ENCODE measurements at regions not wholly inside any gene's neighbourhood (a gene's known extent, or its start where the extent isn't known, plus 50 kb on each side); places are given as distances from the start of the nearest gene placed in this dataset.

DNA sequence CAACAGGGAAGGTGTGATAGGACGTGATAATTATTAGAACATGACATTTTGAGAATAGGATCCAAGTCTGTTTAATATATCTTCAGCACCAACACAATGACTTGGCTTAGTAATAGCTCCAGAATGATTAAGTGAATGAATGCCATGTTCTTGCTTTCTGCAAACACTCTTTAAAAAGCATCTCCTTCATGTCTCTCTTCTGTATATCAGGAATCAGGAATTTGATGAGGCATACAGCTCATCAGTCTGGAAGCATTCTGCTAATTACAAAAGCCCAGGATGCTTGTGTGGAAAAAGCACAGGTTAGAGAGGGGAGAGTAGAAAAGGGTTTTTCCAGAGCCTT lies 113.0 kb upstream of the ZNF648 start (continued):
- TF ChIP-seq ZSCAN23 (tag by site-specific recombination; IDR thresholded peaks at IDR 0.05) (no peak), WT1 (tag by site-specific recombination; IDR thresholded peaks at IDR 0.05) (no peak), ZNF623 (tag by site-specific recombination; IDR thresholded peaks at IDR 0.05) (no peak), KLF8 (tag by site-specific recombination; IDR thresholded peaks at IDR 0.05) (no peak), ZNF768 (tag by site-specific recombination; IDR thresholded peaks at IDR 0.05) (no peak), ZNF580 (tag by site-specific recombination; IDR thresholded peaks at IDR 0.05) (no peak), ZNF837 (tag by site-specific recombination; IDR thresholded peaks at IDR 0.05) (no peak)

DNA sequence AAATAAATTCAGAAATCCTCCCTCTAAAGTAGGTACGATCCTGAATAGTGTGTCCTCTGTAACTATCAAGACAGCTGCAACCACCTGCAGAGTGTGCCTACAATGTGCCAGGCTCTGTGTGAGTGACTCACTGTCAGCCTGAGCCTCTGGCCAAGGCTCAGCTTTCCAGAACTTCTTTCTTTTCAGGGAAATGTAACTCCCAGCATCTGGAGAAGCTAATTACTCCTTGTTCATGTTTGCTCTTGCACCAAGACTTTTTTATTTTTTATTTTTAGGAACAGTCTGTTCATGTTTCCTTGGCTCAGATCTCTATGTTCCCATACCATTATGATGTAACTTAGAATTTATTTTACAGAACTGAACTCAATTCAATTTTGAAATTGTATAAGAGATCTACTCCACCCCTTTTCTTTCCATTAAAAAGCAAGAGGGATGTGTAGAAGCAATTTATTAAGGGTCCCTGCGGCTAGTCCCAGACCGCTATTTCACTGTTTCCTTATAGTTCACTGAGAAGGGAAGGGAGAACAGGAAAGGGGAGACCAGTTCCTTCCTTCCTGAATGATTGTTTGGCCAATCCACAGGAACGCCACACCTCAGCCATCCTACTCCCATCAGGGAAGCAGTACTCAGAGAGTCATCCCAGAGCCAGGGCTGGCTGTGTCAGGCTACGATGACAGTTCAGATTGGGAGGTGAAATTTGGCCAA lies 112.4 kb upstream of the ZNF648 start:
- no peak overlapping the region for H3K4me3 ChIP-seq (ENCODE audit: low read depth, low read length)
- H3K9me3 ChIP-seq (ENCODE audit: control insufficient read depth, insufficient read depth, low read depth, low read length), result no peaks in the 10 kb centered on the region
- H3K27ac ChIP-seq (ENCODE audit: extremely low read depth, low read depth, low read length), result no peak overlapping the region
- H3K4me1 ChIP-seq (ENCODE audit: control insufficient read depth, insufficient read depth, low read length), result no peaks in the 10 kb centered on the region
- no peaks in the 10 kb centered on the region for H3K36me3 ChIP-seq (ENCODE audit: control insufficient read depth in 2 of 2, insufficient read depth in 1 of 2, low read length in 2 of 2)
- CTCF ChIA-PET, result interaction anchor here (0.6 kb wide), 1 partner anchor 24 kb away, joined by 4 read pairs; no protein-coding TSS in a partner anchor
- POLR2A ChIA-PET, result no interaction called here
- TF ChIP-seq YY1 (tag by site-specific recombination; IDR thresholded peaks at IDR 0.05) (no peak), ZNF707 (tag by site-specific recombination; IDR thresholded peaks at IDR 0.05) (no peak), ZNF791 (tag by site-specific recombination; IDR thresholded peaks at IDR 0.05) (no peak), ZBTB48 (tag by site-specific recombination; IDR thresholded peaks at IDR 0.05) (no peak), GLIS2 (tag by site-specific recombination; IDR thresholded peaks at IDR 0.05) (no peak), ZNF776 (tag by site-specific recombination; IDR thresholded peaks at IDR 0.05; ENCODE audit: borderline replicate concordance) (no peak), ZNF202 (tag by site-specific recombination; IDR thresholded peaks at IDR 0.05; ENCODE audit: borderline replicate concordance) (no peak), KLF10 (tag by site-specific recombination; IDR thresholded peaks at IDR 0.05) (no peak)
- TF ChIP-seq, protein P1, sequence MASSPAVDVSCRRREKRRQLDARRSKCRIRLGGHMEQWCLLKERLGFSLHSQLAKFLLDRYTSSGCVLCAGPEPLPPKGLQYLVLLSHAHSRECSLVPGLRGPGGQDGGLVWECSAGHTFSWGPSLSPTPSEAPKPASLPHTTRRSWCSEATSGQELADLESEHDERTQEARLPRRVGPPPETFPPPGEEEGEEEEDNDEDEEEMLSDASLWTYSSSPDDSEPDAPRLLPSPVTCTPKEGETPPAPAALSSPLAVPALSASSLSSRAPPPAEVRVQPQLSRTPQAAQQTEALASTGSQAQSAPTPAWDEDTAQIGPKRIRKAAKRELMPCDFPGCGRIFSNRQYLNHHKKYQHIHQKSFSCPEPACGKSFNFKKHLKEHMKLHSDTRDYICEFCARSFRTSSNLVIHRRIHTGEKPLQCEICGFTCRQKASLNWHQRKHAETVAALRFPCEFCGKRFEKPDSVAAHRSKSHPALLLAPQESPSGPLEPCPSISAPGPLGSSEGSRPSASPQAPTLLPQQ (tag by site-specific recombination; IDR thresholded peaks at IDR 0.05), result no peak

- no peak overlapping the region for H3K27ac ChIP-seq (ENCODE audit: extremely low read depth, low read depth, low read length)
- H3K36me3 ChIP-seq (ENCODE audit: control insufficient read depth in 2 of 2, insufficient read depth in 1 of 2, low read length in 2 of 2), result no peaks in the 10 kb centered on the region
- no peaks in the 10 kb centered on the region for H3K4me1 ChIP-seq (ENCODE audit: control insufficient read depth, insufficient read depth, low read length)
- no peaks in the 10 kb centered on the region for H3K9me3 ChIP-seq (ENCODE audit: control insufficient read depth, insufficient read depth, low read depth, low read length)
- POLR2A ChIA-PET, result no interaction called here
- no peak overlapping the region for H3K4me3 ChIP-seq (ENCODE audit: low read depth, low read length)
- CTCF ChIA-PET, result interaction anchor here (0.6 to 1.7 kb wide), 6 partner anchors 29 to 225 kb away, joined by 3 to 5 read pairs (median 3); no protein-coding TSS in a partner anchor
- TF ChIP-seq ZNF670 (tag by site-specific recombination; IDR thresholded peaks at IDR 0.05; ENCODE audit: low read depth), result no peak
- no peak for TF ChIP-seq ZNF140 (tag by site-specific recombination; IDR thresholded peaks at IDR 0.05)
- TF ChIP-seq, protein P2, sequence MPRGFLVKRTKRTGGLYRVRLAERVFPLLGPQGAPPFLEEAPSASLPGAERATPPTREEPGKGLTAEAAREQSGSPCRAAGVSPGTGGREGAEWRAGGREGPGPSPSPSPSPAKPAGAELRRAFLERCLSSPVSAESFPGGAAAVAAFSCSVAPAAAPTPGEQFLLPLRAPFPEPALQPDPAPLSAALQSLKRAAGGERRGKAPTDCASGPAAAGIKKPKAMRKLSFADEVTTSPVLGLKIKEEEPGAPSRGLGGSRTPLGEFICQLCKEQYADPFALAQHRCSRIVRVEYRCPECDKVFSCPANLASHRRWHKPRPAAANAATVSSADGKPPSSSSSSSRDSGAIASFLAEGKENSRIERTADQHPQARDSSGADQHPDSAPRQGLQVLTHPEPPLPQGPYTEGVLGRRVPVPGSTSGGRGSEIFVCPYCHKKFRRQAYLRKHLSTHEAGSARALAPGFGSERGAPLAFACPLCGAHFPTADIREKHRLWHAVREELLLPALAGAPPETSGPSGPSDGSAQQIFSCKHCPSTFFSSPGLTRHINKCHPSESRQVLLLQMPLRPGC (tag by site-specific recombination; IDR thresholded peaks at IDR 0.05), result no peak
- TF ChIP-seq KLF1 (tag by site-specific recombination; IDR thresholded peaks at IDR 0.05), result no peak
- TF ChIP-seq REPIN1 (tag by site-specific recombination; IDR thresholded peaks at IDR 0.05; ENCODE audit: low read depth), result no peak
- no peak for TF ChIP-seq FEZF1 (tag by site-specific recombination; IDR thresholded peaks at IDR 0.05)
- no peak for TF ChIP-seq ZNF24 (tag by site-specific recombination; IDR thresholded peaks at IDR 0.05)
- no peak for TF ChIP-seq ZNF596 (tag by site-specific recombination; IDR thresholded peaks at IDR 0.05)
- TF ChIP-seq HOXD13 (CRISPR knock-in tag; IDR thresholded peaks at IDR 0.05; ENCODE audit: borderline replicate concordance), result no peak
- TF ChIP-seq ZNF830 (tag by site-specific recombination; IDR thresholded peaks at IDR 0.05; ENCODE audit: low read depth), result no peak
- TF ChIP-seq ZNF530 (tag by site-specific recombination; IDR thresholded peaks at IDR 0.05; ENCODE audit: low read depth), result no peak
- TF ChIP-seq ZNF549 (tag by site-specific recombination; IDR thresholded peaks at IDR 0.05), result no peak
These were observed 111.2 kb upstream of the ZNF648 start for GRCh38 chr1:182172699-182173098.

Measured in HEK293 (cell line).